ENCODE measurements at regions not wholly inside any gene's neighbourhood (a gene's known extent, or its start where the extent isn't known, plus 50 kb on each side); places are given as distances from the start of the nearest gene placed in this dataset.

- Histone ChIP-seq H3K9me2 (replicated peaks; ENCODE audit: low read depth, low read length) (no peaks in the 10 kb centered on the region), H3F3A (ENCODE audit: low read depth) (no peaks in the 10 kb centered on the region), H3K4me2 (ENCODE audit: low read depth, low read length, poor library complexity, severe bottlenecking) (no peak overlapping the region), H3K9me3 (ENCODE audit: insufficient read depth, low read depth, low read length) (no peaks in the 10 kb centered on the region), H3K27me3 (ENCODE audit: insufficient read depth, low read length, poor library complexity, severe bottlenecking) (peaks cover 4% of the 10 kb centered on the region), H3K36me3 (ENCODE audit: insufficient read depth, low read length) (no peaks in the 10 kb centered on the region), H3K79me2 (ENCODE audit: insufficient read depth, low read length) (no peaks in the 10 kb centered on the region), H3K4me1 (ENCODE audit: insufficient read depth, low read length, poor library complexity, severe bottlenecking) (no peaks in the 10 kb centered on the region), H2AFZ (ENCODE audit: low read length) (no peak overlapping the region), H3K4me3 (ENCODE audit: low read length, poor library complexity, severe bottlenecking) (no peak overlapping the region), H3K9ac (ENCODE audit: low read depth, low read length, poor library complexity, severe bottlenecking) (no peak overlapping the region), H4K20me1 (ENCODE audit: insufficient read depth, low read length, poor library complexity, severe bottlenecking) (no peaks in the 10 kb centered on the region)
- TF ChIP-seq EZH2phosphoT487 (IDR thresholded peaks at IDR 0.05; ENCODE audit: borderline replicate concordance) (no peak), CTCF (conservative IDR thresholded peaks at IDR 0.05; ENCODE audit: low read length) (no peak)
Observed at GRCh38 chr5:71937921-71938698, 169.2 kb upstream of the MAP1B start.

GRCh38 chr5:71938895-71939294 is 168.4 kb upstream of the MAP1B start:
- Histone ChIP-seq H3K4me1 (ENCODE audit: insufficient read depth, low read length, poor library complexity, severe bottlenecking) (no peaks in the 10 kb centered on the region), H3K36me3 (ENCODE audit: insufficient read depth, low read length) (no peaks in the 10 kb centered on the region), H3K9me3 (ENCODE audit: insufficient read depth, low read depth, low read length) (no peaks in the 10 kb centered on the region), H3K9me2 (replicated peaks; ENCODE audit: low read depth, low read length) (no peaks in the 10 kb centered on the region), H3K9ac (ENCODE audit: low read depth, low read length, poor library complexity, severe bottlenecking) (no peak overlapping the region), H3K27me3 (ENCODE audit: insufficient read depth, low read length, poor library complexity, severe bottlenecking) (peaks cover 8% of the 10 kb centered on the region), H4K20me1 (ENCODE audit: insufficient read depth, low read length, poor library complexity, severe bottlenecking) (no peaks in the 10 kb centered on the region), H3K4me2 (ENCODE audit: low read depth, low read length, poor library complexity, severe bottlenecking) (no peak overlapping the region), H3K79me2 (ENCODE audit: insufficient read depth, low read length) (no peaks in the 10 kb centered on the region), H2AFZ (ENCODE audit: low read length) (no peak overlapping the region), H3F3A (ENCODE audit: low read depth) (no peaks in the 10 kb centered on the region), H3K4me3 (ENCODE audit: low read length, poor library complexity, severe bottlenecking) (no peak overlapping the region)
- TF ChIP-seq EZH2phosphoT487 (IDR thresholded peaks at IDR 0.05; ENCODE audit: borderline replicate concordance), result no peak
- TF ChIP-seq CTCF (conservative IDR thresholded peaks at IDR 0.05; ENCODE audit: low read length), result no peak

- Histone ChIP-seq H3F3A (ENCODE audit: low read depth) (no peaks in the 10 kb centered on the region), H3K9me3 (ENCODE audit: insufficient read depth, low read depth, low read length) (no peaks in the 10 kb centered on the region), H3K79me2 (ENCODE audit: insufficient read depth, low read length) (no peaks in the 10 kb centered on the region), H3K9me2 (replicated peaks; ENCODE audit: low read depth, low read length) (no peaks in the 10 kb centered on the region), H2AFZ (ENCODE audit: low read length) (no peak overlapping the region), H3K4me2 (ENCODE audit: low read depth, low read length, poor library complexity, severe bottlenecking) (no peak overlapping the region), H3K36me3 (ENCODE audit: insufficient read depth, low read length) (no peaks in the 10 kb centered on the region), H3K9ac (ENCODE audit: low read depth, low read length, poor library complexity, severe bottlenecking) (no peak overlapping the region), H3K27me3 (ENCODE audit: insufficient read depth, low read length, poor library complexity, severe bottlenecking) (peaks cover 8% of the 10 kb centered on the region), H4K20me1 (ENCODE audit: insufficient read depth, low read length, poor library complexity, severe bottlenecking) (no peaks in the 10 kb centered on the region), H3K4me1 (ENCODE audit: insufficient read depth, low read length, poor library complexity, severe bottlenecking) (no peaks in the 10 kb centered on the region), H3K4me3 (ENCODE audit: low read length, poor library complexity, severe bottlenecking) (no peak overlapping the region)
- TF ChIP-seq CTCF (conservative IDR thresholded peaks at IDR 0.05; ENCODE audit: low read length), result no peak
- no peak for TF ChIP-seq EZH2phosphoT487 (IDR thresholded peaks at IDR 0.05; ENCODE audit: borderline replicate concordance)
Observed at GRCh38 chr5:71939452-71940230, 167.6 kb upstream of the MAP1B start.

Data from Loucy (cell line).